Upper lobe of left lung (tissue), 4 donors: ENCODE measurements at regions not wholly inside any gene's neighbourhood (a gene's known extent, or its start where the extent isn't known, plus 50 kb on each side); places are given as distances from the start of the nearest gene placed in this dataset.

ENCODE experiments used
- EP300 ChIP-seq, 4 donors: sonication (generic); formaldehyde crosslinking; IDR thresholded peaks; one replicate each; pipeline ENCODE4 v1.5.1; 2017; ENCODE audit warnings: antibody characterized with exemption in 4 of 4, control low read depth in 2 of 4
- POLR2A ChIP-seq, 4 donors: fragments of 450-650 bp; IDR thresholded peaks; one replicate each; pipeline ENCODE4 v1.5.1; 2016 to 2017; ENCODE audit warnings: antibody characterized with exemption in 4 of 4, mild to moderate bottlenecking in 2 of 4
- TF ChIP-seq, protein P1 (sequence below), 6 experiments: fragments of 450-650 bp in 4 of 6; fragments of 200-600 bp in 2 of 6; sonication (generic) in 2 of 6; IDR thresholded peaks; one replicate each; pipeline ENCODE4 v1.5.1; 2016 to 2019; ENCODE audit warnings: antibody characterized with exemption in 6 of 6

DNA sequence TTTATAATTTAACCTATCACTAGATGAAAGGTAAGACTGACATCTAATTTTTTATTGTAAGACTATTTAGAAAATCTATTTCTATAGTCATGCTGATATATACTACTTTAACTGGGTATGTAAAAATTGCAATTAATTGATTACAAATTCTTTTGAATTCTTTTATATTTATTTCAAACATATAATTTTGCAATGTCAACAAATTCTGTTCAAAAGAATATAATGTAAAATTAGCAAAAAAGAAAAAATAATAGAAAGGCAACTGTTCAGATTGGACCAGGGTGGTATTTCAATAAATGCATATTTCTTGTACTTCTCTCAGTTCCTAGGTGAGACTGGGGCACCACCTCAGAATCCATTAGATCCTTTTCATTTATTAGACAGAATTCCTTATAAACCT lies 1053.5 kb upstream of the FBXO33 start:
- TF ChIP-seq POLR2A (IDR thresholded peaks at IDR 0.05) (no peak), EP300 (IDR thresholded peaks at IDR 0.05) (no peak)
- TF ChIP-seq, protein P1, sequence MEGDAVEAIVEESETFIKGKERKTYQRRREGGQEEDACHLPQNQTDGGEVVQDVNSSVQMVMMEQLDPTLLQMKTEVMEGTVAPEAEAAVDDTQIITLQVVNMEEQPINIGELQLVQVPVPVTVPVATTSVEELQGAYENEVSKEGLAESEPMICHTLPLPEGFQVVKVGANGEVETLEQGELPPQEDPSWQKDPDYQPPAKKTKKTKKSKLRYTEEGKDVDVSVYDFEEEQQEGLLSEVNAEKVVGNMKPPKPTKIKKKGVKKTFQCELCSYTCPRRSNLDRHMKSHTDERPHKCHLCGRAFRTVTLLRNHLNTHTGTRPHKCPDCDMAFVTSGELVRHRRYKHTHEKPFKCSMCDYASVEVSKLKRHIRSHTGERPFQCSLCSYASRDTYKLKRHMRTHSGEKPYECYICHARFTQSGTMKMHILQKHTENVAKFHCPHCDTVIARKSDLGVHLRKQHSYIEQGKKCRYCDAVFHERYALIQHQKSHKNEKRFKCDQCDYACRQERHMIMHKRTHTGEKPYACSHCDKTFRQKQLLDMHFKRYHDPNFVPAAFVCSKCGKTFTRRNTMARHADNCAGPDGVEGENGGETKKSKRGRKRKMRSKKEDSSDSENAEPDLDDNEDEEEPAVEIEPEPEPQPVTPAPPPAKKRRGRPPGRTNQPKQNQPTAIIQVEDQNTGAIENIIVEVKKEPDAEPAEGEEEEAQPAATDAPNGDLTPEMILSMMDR (IDR thresholded peaks at IDR 0.05): no peak
